ENCODE measurements at regions not wholly inside any gene's neighbourhood (a gene's known extent, or its start where the extent isn't known, plus 50 kb on each side); places are given as distances from the start of the nearest gene placed in this dataset.

DNA sequence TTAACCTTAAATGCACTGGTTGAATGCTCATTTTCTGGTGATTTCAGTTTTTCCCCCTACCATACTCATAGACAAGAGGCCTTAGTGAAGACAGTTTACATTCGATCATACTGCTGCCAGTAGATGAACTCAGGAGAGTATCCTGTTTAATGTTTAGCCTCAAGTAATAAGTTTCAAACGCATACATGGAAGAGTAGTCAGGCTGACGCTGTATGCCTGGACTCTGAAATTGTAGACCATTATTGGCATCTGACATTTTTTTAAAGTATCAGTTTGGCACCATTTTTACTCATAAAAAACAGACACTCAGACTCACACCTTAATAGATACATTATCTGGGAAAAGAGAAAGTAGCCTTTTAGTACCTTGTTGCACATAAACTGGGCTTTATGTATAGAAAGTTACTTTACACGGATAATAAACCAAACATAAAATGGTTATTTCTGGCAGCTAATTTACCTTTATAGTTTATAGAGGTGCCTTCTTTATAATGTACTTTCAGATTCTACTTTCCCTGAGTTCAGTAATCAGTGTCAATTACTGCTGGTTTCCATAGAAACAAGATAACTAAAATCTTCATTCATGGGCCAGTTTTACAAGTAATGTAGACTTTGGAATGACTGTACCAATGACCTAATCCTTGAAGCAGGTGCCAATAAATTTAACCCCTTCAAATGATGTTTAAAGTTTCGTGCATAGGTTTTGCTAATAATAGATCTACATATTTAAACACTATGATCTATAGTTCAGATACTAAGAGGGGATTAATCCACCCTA, 183.8 kb upstream of the ITGA1 start:
- POLR2A ChIA-PET: no interaction called here
- FAIRE-seq (no peak), ATAC-seq (no peak), DNase-seq (ENCODE audit: low read depth, low spot score) (no peak)
- RAD21 ChIA-PET (ENCODE audit: unreplicated experiment): no interaction called here
- BruUV-seq (replicated peaks): no TSS peak
- no peak overlapping the region for H3K9ac ChIP-seq (ENCODE audit: control insufficient read depth, insufficient read depth, low read length)
- no peak overlapping the region for H2AFZ ChIP-seq (ENCODE audit: control insufficient read depth, low read depth, low read length)
- no peaks in the 10 kb centered on the region for H3K79me2 ChIP-seq (ENCODE audit: control insufficient read depth, insufficient read depth, low read length)
- no peaks in the 10 kb centered on the region for H3K4me1 ChIP-seq (ENCODE audit: control insufficient read depth, insufficient read depth, low read length)
- H3K27ac ChIP-seq (ENCODE audit: control insufficient read depth, insufficient read depth): no peak overlapping the region
- intact Hi-C loops (cut with micrococcal nuclease; ENCODE audit: unreplicated experiment): no loop called here
- H3K36me3 ChIP-seq (ENCODE audit: control insufficient read depth in 2 of 2, insufficient read depth in 2 of 2, low read length in 1 of 2): no peaks in the 10 kb centered on the region
- no peaks in the 10 kb centered on the region for H4K20me1 ChIP-seq (ENCODE audit: control insufficient read depth, insufficient read depth)
- H3K27me3 ChIP-seq (replicated peaks in 1 of 2; ENCODE audit: control insufficient read depth in 2 of 2, insufficient read depth in 2 of 2, low read length in 1 of 2): no peaks in the 10 kb centered on the region
- SMC1A ChIA-PET (ENCODE audit: uncharacterized antibody, unreplicated experiment): no interaction called here
- no peak overlapping the region for H3K4me3 ChIP-seq
- no peaks in the 10 kb centered on the region for H3K9me3 ChIP-seq (replicated peaks; ENCODE audit: control insufficient read depth, insufficient read depth, low read length)
- WGBS (ENCODE audit: insufficient coverage, insufficient replicate concordance, low lambda C conversion rate, missing lambda C conversion rate): 21% methylated on average over 5 of the region's 5 CpGs
- no peak overlapping the region for H3K4me2 ChIP-seq (ENCODE audit: control insufficient read depth, insufficient read depth)
- CTCF ChIA-PET: no interaction called here
- in situ Hi-C loops (cut with MboI): no loop called here
- TF ChIP-seq, protein P1, sequence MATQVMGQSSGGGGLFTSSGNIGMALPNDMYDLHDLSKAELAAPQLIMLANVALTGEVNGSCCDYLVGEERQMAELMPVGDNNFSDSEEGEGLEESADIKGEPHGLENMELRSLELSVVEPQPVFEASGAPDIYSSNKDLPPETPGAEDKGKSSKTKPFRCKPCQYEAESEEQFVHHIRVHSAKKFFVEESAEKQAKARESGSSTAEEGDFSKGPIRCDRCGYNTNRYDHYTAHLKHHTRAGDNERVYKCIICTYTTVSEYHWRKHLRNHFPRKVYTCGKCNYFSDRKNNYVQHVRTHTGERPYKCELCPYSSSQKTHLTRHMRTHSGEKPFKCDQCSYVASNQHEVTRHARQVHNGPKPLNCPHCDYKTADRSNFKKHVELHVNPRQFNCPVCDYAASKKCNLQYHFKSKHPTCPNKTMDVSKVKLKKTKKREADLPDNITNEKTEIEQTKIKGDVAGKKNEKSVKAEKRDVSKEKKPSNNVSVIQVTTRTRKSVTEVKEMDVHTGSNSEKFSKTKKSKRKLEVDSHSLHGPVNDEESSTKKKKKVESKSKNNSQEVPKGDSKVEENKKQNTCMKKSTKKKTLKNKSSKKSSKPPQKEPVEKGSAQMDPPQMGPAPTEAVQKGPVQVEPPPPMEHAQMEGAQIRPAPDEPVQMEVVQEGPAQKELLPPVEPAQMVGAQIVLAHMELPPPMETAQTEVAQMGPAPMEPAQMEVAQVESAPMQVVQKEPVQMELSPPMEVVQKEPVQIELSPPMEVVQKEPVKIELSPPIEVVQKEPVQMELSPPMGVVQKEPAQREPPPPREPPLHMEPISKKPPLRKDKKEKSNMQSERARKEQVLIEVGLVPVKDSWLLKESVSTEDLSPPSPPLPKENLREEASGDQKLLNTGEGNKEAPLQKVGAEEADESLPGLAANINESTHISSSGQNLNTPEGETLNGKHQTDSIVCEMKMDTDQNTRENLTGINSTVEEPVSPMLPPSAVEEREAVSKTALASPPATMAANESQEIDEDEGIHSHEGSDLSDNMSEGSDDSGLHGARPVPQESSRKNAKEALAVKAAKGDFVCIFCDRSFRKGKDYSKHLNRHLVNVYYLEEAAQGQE (IDR thresholded peaks at IDR 0.05; ENCODE audit: low read depth, low read length): no peak
- TF ChIP-seq MTA2 (IDR thresholded peaks at IDR 0.05; ENCODE audit: low read depth): no peak
- no peak for TF ChIP-seq SMAD1 (IDR thresholded peaks at IDR 0.05; ENCODE audit: low read depth, partially characterized antibody)
- TF ChIP-seq KAT2A (conservative IDR thresholded peaks at IDR 0.05; ENCODE audit: control insufficient read depth, low read depth, low read length): no peak
- TF ChIP-seq ZZZ3 (IDR thresholded peaks at IDR 0.05; ENCODE audit: control insufficient read depth, insufficient read length, low read depth): no peak
- no peak for TF ChIP-seq ZBED1 (IDR thresholded peaks at IDR 0.05; ENCODE audit: borderline replicate concordance)
- TF ChIP-seq, protein P2, sequence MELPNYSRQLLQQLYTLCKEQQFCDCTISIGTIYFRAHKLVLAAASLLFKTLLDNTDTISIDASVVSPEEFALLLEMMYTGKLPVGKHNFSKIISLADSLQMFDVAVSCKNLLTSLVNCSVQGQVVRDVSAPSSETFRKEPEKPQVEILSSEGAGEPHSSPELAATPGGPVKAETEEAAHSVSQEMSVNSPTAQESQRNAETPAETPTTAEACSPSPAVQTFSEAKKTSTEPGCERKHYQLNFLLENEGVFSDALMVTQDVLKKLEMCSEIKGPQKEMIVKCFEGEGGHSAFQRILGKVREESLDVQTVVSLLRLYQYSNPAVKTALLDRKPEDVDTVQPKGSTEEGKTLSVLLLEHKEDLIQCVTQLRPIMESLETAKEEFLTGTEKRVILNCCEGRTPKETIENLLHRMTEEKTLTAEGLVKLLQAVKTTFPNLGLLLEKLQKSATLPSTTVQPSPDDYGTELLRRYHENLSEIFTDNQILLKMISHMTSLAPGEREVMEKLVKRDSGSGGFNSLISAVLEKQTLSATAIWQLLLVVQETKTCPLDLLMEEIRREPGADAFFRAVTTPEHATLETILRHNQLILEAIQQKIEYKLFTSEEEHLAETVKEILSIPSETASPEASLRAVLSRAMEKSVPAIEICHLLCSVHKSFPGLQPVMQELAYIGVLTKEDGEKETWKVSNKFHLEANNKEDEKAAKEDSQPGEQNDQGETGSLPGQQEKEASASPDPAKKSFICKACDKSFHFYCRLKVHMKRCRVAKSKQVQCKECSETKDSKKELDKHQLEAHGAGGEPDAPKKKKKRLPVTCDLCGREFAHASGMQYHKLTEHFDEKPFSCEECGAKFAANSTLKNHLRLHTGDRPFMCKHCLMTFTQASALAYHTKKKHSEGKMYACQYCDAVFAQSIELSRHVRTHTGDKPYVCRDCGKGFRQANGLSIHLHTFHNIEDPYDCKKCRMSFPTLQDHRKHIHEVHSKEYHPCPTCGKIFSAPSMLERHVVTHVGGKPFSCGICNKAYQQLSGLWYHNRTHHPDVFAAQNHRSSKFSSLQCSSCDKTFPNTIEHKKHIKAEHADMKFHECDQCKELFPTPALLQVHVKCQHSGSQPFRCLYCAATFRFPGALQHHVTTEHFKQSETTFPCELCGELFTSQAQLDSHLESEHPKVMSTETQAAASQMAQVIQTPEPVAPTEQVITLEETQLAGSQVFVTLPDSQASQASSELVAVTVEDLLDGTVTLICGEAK (IDR thresholded peaks at IDR 0.05; ENCODE audit: borderline replicate concordance): no peak
- no peak for TF ChIP-seq RAD21 (IDR thresholded peaks at IDR 0.05; ENCODE audit: insufficient read depth, low read depth, low read length)
- TF ChIP-seq ZNF24 (IDR thresholded peaks at IDR 0.05): no peak
- no peak for TF ChIP-seq BHLHE40 (IDR thresholded peaks at IDR 0.05; ENCODE audit: borderline replicate concordance in 1 of 2, low read depth in 2 of 2, low read length in 1 of 2)
- TF ChIP-seq NR2C2 (IDR thresholded peaks at IDR 0.05; ENCODE audit: borderline replicate concordance, control insufficient read depth, insufficient read length, low read depth): no peak
- no peak for TF ChIP-seq PRDM15 (CRISPR knock-in tag; IDR thresholded peaks at IDR 0.05)
- TF ChIP-seq NR2F1 (conservative IDR thresholded peaks at IDR 0.05): no peak
